HG03442 (cell line): ENCODE measurements at regions not wholly inside any gene's neighbourhood (a gene's known extent, or its start where the extent isn't known, plus 50 kb on each side); places are given as distances from the start of the nearest gene placed in this dataset.
"Not testable (repeated sequence)": the region's sequence is repeated elsewhere in the genome, so short reads cannot be mapped to it uniquely, and the experiment has no call there.

Experiments used
- ATAC-seq: cut with Tn5 transposase; IDR thresholded peaks from one replicate; pipeline ENCODE4 v1.9.1; 2021; ENCODE audit warnings: mild to moderate bottlenecking, moderate library complexity; ENCODE audit not compliant: unreplicated experiment

- ATAC-seq: no peak
Observed at GRCh38 chr1:55898181-55898580, 681.2 kb downstream of the PLPP3 start.

- ATAC-seq: no peak
Observed at GRCh38 chr1:55896210-55896609, 681.0 kb upstream of the USP24 start.

GRCh38 chr1:55894521-55894920, 679.4 kb upstream of the USP24 start:
- no peak for ATAC-seq

- ATAC-seq: no peak
Observed at GRCh38 chr1:55893155-55893554, 678.0 kb upstream of the USP24 start.

- no peak for ATAC-seq
Observed at GRCh38 chr1:55888685-55889317, 673.6 kb upstream of the USP24 start.

- no peak for ATAC-seq
Observed at GRCh38 chr1:55886856-55887712, 671.9 kb upstream of the USP24 start.

GRCh38 chr1:55885619-55886018, 670.5 kb upstream of the USP24 start:
- no peak for ATAC-seq

GRCh38 chr1:55882931-55883330, 667.8 kb upstream of the USP24 start:
- ATAC-seq: no peak

- no peak for ATAC-seq
Observed at GRCh38 chr1:55879346-55879745, 664.2 kb upstream of the USP24 start.

- no peak for ATAC-seq
Observed at GRCh38 chr1:55877437-55878232, 662.5 kb upstream of the USP24 start.

GRCh38 chr1:55876276-55877060, 661.3 kb upstream of the USP24 start:
- no peak for ATAC-seq

GRCh38 chr1:55870106-55870505, 654.9 kb upstream of the USP24 start:
- ATAC-seq: no peak

- no peak for ATAC-seq
Observed at GRCh38 chr1:55869065-55869464, 653.9 kb upstream of the USP24 start.

- ATAC-seq: no peak
Observed at GRCh38 chr1:55868026-55868425, 652.9 kb upstream of the USP24 start.

GRCh38 chr1:55867304-55867843, 652.2 kb upstream of the USP24 start:
- ATAC-seq: no peak

GRCh38 chr1:55865778-55866177, 650.6 kb upstream of the USP24 start:
- not testable (repeated sequence) for ATAC-seq

- no peak for ATAC-seq
Observed at GRCh38 chr1:55864251-55864650, 649.1 kb upstream of the USP24 start.

GRCh38 chr1:55861676-55862340, 646.6 kb upstream of the USP24 start:
- ATAC-seq: no peak

- ATAC-seq: no peak
Observed at GRCh38 chr1:55860798-55861519, 645.8 kb upstream of the USP24 start.
